ENCODE measurements at regions not wholly inside any gene's neighbourhood (a gene's known extent, or its start where the extent isn't known, plus 50 kb on each side); places are given as distances from the start of the nearest gene placed in this dataset.

DNA sequence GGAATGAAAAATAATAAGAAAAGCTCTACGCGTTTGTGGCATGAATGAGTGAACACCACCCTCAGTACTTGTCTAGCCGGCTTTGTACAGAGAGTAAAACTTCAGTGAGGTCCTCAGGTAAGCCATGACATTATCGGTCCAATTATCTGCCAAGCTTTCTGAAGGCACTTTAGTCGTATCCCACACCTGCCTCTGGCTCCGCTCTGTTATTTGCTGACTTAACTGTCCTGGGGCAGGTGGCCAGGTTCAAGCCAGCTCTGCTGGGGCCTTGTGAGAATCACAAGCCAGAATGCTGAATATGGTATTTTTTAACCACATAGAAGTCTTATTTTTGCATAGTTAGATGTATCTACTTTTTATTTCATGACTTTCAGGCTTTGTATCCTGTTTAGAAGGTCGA, 66.0 kb upstream of the FHIP2A start:
- peaks cover 9% of the 10 kb centered on the region for H3K4me1 ChIP-seq (ENCODE audit: control insufficient read depth, insufficient read depth, low read length, poor library complexity, severe bottlenecking)
- WGBS, 2 experiments (ENCODE audit: insufficient coverage in 2 of 2): 80 to 81% methylated on average over 6 of the region's 7 CpGs
- H3K36me3 ChIP-seq (ENCODE audit: control insufficient read depth, insufficient read depth, low read length): no peaks in the 10 kb centered on the region
- H3K9me3 ChIP-seq (ENCODE audit: control insufficient read depth, low read length): no peaks in the 10 kb centered on the region
- no peak overlapping the region for H3K27ac ChIP-seq (ENCODE audit: low read depth, low read length, severe bottlenecking)
- no peak overlapping the region for H3K4me3 ChIP-seq (ENCODE audit: extremely low read depth, insufficient read depth, low read length, poor library complexity, severe bottlenecking)

- no peaks in the 10 kb centered on the region for H3K9me3 ChIP-seq (ENCODE audit: control insufficient read depth, low read length)
- peaks cover 9% of the 10 kb centered on the region for H3K4me1 ChIP-seq (ENCODE audit: control insufficient read depth, insufficient read depth, low read length, poor library complexity, severe bottlenecking)
- no peaks in the 10 kb centered on the region for H3K36me3 ChIP-seq (ENCODE audit: control insufficient read depth, insufficient read depth, low read length)
- no peak overlapping the region for H3K4me3 ChIP-seq (ENCODE audit: extremely low read depth, insufficient read depth, low read length, poor library complexity, severe bottlenecking)
- H3K27ac ChIP-seq (ENCODE audit: low read depth, low read length, severe bottlenecking): no peak overlapping the region
- WGBS, 2 experiments (ENCODE audit: insufficient coverage in 2 of 2): no CpG with 5 or more reads among the region's 1 CpG
Observed at GRCh38 chr10:114758331-114758730, 63.2 kb upstream of the FHIP2A start.

DNA sequence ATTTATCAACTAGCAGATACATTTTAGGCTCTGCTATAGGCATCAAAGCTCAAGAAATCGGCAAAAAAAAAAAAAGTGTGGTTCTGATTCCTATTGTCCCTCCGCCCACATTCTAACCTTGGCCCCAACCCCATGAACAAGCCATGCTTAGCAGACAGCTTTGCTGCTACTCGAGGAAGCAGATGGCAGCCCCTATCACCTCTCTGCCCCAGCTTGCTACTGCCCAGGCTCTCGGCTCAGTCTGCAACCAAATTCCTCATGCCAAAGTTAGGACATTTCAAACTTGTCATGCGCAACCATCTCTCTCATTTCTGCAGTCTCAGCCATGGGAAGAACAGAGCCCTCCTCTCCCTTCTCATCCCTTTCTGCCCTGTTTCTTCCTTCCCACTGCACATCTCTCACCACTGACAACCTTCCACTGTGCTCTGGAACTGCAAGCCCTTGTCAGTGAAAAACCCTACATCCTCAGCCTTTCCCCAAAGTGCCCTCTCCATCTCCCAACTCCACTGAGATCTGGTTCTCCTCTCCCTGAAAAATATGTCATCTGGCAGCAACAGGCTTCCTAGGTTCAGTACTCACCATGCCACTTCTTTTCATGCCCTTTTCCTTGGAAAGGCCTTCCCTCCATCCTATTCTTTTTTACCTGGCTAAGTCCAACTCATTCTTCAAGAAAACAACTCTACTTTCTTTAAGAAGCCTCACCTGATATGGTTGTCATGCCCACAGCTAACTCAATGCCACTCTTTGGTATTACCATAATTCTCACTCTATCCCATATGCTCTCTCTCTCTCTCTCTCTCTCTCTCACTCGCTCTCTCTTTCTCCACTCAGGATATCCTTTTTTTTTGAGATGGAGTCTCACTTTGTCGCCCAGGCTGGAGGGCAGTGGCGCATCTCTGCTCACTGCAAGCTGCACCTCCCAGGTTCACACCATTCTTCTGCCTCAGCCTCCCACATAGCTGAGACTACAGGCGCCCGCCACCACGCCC, 60.1 kb upstream of the FHIP2A start:
- Histone ChIP-seq H3K36me3 (ENCODE audit: control insufficient read depth, insufficient read depth, low read length) (no peaks in the 10 kb centered on the region), H3K4me3 (ENCODE audit: extremely low read depth, insufficient read depth, low read length, poor library complexity, severe bottlenecking) (no peak overlapping the region), H3K27ac (ENCODE audit: low read depth, low read length, severe bottlenecking) (no peak overlapping the region), H3K4me1 (ENCODE audit: control insufficient read depth, insufficient read depth, low read length, poor library complexity, severe bottlenecking) (peaks cover 4% of the 10 kb centered on the region), H3K9me3 (ENCODE audit: control insufficient read depth, low read length) (no peaks in the 10 kb centered on the region)
- 87 to 91% methylated on average over 8 of the region's 11 CpGs for WGBS, 2 experiments (ENCODE audit: insufficient coverage in 2 of 2)

DNA sequence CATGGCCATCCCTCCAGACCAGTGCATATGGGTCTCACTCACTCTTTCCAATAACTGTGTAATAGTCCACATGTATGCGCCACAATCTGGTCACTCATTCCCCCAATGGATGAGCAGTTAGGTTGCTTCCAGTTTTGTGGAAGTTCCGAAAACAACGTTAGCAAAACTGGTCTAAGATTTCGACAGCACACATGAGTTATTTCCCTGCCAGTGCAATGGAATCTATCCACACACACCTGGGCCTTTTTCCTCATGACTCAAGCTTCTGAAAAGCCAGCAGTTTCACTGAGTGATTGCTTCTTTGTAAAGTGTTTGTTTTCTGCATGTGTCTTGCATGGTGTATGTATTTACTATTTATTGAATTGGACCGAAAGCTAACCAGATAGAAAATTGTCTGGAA, 58.8 kb upstream of the FHIP2A start:
- Histone ChIP-seq H3K4me3 (ENCODE audit: extremely low read depth, insufficient read depth, low read length, poor library complexity, severe bottlenecking) (no peak overlapping the region), H3K27ac (ENCODE audit: low read depth, low read length, severe bottlenecking) (no peak overlapping the region)
- 80 to 86% methylated on average over 4 to 5 of the region's 5 CpGs for WGBS, 2 experiments (ENCODE audit: insufficient coverage in 2 of 2)

DNA sequence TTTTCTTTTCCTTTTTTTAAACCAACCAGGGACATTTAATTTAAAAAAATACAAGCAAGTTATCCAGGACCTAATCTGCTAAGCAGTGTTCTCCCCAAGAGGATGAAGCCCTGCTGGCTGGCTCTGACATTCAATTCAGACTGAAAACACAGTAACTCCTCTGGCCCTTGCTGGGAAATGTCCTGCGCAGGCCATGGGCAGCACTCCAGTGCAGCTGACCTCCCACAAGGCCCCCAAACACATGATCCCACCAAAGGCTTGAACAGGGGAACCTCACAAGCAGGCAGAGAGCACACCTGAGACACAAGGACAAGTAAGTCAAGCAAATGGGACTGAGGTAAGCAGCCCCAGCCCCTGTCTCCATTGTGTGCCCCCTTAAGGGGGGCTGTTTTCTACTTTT, 56.9 kb upstream of the FHIP2A start:
- no CpG with 5 or more reads among the region's 1 CpG for WGBS, 2 experiments (ENCODE audit: insufficient coverage in 2 of 2)
- no peak overlapping the region for H3K27ac ChIP-seq (ENCODE audit: low read depth, low read length, severe bottlenecking)

More for the DNA sequence above, 58.8 kb upstream of the FHIP2A start:
- H3K4me1 ChIP-seq (ENCODE audit: control insufficient read depth, insufficient read depth, low read length, poor library complexity, severe bottlenecking): peaks cover 4% of the 10 kb centered on the region
- H3K36me3 ChIP-seq (ENCODE audit: control insufficient read depth, insufficient read depth, low read length): no peaks in the 10 kb centered on the region
- no peaks in the 10 kb centered on the region for H3K9me3 ChIP-seq (ENCODE audit: control insufficient read depth, low read length)

DNA sequence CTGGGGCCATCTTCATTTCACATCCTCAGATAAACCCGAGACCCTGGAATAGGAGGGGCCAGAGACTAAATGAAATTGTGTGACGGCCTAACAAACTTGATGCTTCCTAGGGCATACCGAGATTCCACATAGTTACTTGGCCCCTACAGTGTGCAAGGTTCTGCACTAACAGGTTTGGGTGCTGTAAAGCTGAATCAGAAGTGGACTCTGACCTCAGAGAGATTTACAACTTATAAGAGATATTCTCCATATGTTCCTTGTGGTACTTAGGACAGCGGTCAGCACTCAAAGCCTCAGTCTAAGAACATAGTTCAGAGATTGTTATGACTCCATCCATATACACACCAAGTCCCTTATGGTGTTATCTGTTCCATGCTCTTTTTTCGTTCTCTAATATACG, 55.1 kb upstream of the FHIP2A start:
- H3K4me1 ChIP-seq (ENCODE audit: control insufficient read depth, insufficient read depth, low read length, poor library complexity, severe bottlenecking): no peaks in the 10 kb centered on the region
- H3K27ac ChIP-seq (ENCODE audit: low read depth, low read length, severe bottlenecking): no peak overlapping the region
- H3K4me3 ChIP-seq (ENCODE audit: extremely low read depth, insufficient read depth, low read length, poor library complexity, severe bottlenecking): no peak overlapping the region
- no peaks in the 10 kb centered on the region for H3K36me3 ChIP-seq (ENCODE audit: control insufficient read depth, insufficient read depth, low read length)
- H3K9me3 ChIP-seq (ENCODE audit: control insufficient read depth, low read length): no peaks in the 10 kb centered on the region
- 89 to 95% methylated on average over 3 to 5 of the region's 6 CpGs for whole genome bisulfite sequencing, 2 experiments (ENCODE audit: insufficient coverage in 2 of 2)

More for the DNA sequence above, 56.9 kb upstream of the FHIP2A start:
- Histone ChIP-seq H3K4me1 (ENCODE audit: control insufficient read depth, insufficient read depth, low read length, poor library complexity, severe bottlenecking) (no peaks in the 10 kb centered on the region), H3K4me3 (ENCODE audit: extremely low read depth, insufficient read depth, low read length, poor library complexity, severe bottlenecking) (no peak overlapping the region), H3K36me3 (ENCODE audit: control insufficient read depth, insufficient read depth, low read length) (no peaks in the 10 kb centered on the region), H3K9me3 (ENCODE audit: control insufficient read depth, low read length) (no peaks in the 10 kb centered on the region)

DNA sequence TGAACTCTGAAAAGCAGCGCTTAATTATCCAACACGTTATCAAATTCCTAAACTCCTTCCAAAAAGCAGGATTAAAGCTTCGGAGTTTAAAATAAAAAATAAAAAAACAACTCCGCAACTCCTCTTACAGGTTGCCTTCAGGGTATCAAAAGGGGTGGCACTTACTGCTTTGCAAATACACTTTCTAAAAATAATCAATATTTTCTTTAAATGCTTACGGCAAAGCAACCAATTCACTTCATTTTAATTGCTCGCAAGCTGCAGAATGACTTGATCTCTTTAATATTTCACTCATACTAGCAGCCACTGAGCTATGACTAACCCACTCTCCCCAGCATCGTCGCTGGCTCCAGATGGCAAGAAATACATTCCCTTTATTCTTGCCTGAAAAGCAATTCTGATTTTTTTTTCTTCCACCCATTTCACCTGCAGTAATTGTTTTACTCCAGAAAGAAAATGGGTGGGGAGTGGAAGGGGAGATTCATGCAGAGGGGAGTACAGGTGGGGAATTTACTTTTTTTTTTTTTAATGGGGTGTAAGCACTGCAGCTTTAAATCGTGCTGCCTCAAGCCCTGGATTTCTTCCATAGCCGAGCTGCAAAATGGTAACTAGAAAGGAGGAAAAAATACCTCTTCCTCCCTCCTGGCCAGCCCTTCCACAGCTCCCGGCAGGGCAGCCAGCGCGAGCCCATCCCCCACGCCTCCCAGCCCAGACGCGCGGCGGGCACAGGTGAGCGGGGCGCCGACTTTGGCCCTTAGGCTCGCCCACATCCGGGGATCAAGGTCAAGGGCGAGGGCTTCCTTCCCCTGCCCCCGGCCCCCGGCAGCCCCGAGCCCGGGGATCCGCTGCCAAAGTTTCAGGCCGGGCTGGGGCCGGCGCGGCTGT, 54.2 kb upstream of the FHIP2A start:
- H3K4me1 ChIP-seq (ENCODE audit: control insufficient read depth, insufficient read depth, low read length, poor library complexity, severe bottlenecking): no peaks in the 10 kb centered on the region
- no peaks in the 10 kb centered on the region for H3K9me3 ChIP-seq (ENCODE audit: control insufficient read depth, low read length)
- H3K36me3 ChIP-seq (ENCODE audit: control insufficient read depth, insufficient read depth, low read length): no peaks in the 10 kb centered on the region
- H3K27ac ChIP-seq (ENCODE audit: low read depth, low read length, severe bottlenecking): no peak overlapping the region
- peak overlapping the region; percentile 37 for H3K4me3 ChIP-seq (ENCODE audit: extremely low read depth, insufficient read depth, low read length, poor library complexity, severe bottlenecking)
- WGBS, 2 experiments (ENCODE audit: insufficient coverage in 2 of 2): 14 to 22% methylated on average over 16 to 32 of the region's 33 CpGs

- Histone ChIP-seq H3K4me1 (ENCODE audit: control insufficient read depth, insufficient read depth, low read length, poor library complexity, severe bottlenecking) (no peaks in the 10 kb centered on the region), H3K9me3 (ENCODE audit: control insufficient read depth, low read length) (no peaks in the 10 kb centered on the region), H3K36me3 (ENCODE audit: control insufficient read depth, insufficient read depth, low read length) (no peaks in the 10 kb centered on the region), H3K4me3 (ENCODE audit: extremely low read depth, insufficient read depth, low read length, poor library complexity, severe bottlenecking) (peak overlapping the region; percentile 37), H3K27ac (ENCODE audit: low read depth, low read length, severe bottlenecking) (no peak overlapping the region)
- 7 to 8% methylated on average over 44 of the region's 85 CpGs for WGBS, 2 experiments (ENCODE audit: insufficient coverage in 2 of 2)
Observed at GRCh38 chr10:114767986-114768821, 53.4 kb upstream of the FHIP2A start.

DNA sequence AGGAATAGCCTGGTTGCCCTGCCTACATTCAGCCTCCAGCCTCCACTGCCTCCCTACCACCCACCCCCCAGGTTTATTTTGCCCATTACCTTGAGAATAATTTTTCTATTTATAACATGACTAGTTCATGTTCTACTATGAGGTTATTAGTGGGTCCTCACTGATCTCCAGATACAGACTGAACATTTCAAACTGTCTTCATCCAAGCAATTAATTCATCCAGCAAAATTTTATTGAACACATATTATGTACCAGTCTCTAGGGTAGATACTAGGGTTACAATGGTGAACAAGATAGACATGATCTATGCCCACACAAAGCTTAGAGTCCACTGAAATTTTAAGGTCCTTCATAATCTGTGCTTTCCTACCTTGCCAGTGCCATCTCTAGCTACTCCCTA, 51.6 kb upstream of the FHIP2A start:
- H3K36me3 ChIP-seq (ENCODE audit: control insufficient read depth, insufficient read depth, low read length): no peaks in the 10 kb centered on the region
- no peak overlapping the region for H3K4me3 ChIP-seq (ENCODE audit: extremely low read depth, insufficient read depth, low read length, poor library complexity, severe bottlenecking)
- no peaks in the 10 kb centered on the region for H3K9me3 ChIP-seq (ENCODE audit: control insufficient read depth, low read length)
- H3K27ac ChIP-seq (ENCODE audit: low read depth, low read length, severe bottlenecking): no peak overlapping the region
- no peaks in the 10 kb centered on the region for H3K4me1 ChIP-seq (ENCODE audit: control insufficient read depth, insufficient read depth, low read length, poor library complexity, severe bottlenecking)

DNA sequence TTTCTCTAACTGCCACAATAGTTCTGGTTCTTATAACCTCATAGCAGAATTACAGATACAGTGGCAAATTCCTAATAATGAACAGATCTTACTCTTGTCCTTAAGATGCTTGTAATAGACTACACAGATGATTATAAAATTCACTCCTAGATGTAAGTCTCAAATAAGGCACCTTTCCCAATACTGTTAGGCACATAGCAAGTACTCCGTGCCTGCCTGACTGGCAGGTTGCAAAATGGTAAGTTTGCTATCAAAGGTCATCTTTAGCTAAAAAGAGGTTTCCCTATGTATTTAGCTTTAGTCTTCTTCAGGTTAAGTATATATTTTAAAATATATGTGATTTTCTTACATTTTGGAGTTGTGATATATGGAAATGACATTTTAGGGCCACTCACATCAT, 50.4 kb upstream of the FHIP2A start:
- no peaks in the 10 kb centered on the region for H3K36me3 ChIP-seq (ENCODE audit: control insufficient read depth, insufficient read depth, low read length)
- no peaks in the 10 kb centered on the region for H3K4me1 ChIP-seq (ENCODE audit: control insufficient read depth, insufficient read depth, low read length, poor library complexity, severe bottlenecking)
- H3K4me3 ChIP-seq (ENCODE audit: extremely low read depth, insufficient read depth, low read length, poor library complexity, severe bottlenecking): no peak overlapping the region
- no peaks in the 10 kb centered on the region for H3K9me3 ChIP-seq (ENCODE audit: control insufficient read depth, low read length)
- H3K27ac ChIP-seq (ENCODE audit: low read depth, low read length, severe bottlenecking): no peak overlapping the region
- 100% methylated on average over 1 of the region's 1 CpG; no CpG with 5 or more reads in 1 of the 2 experiments for WGBS, 2 experiments (ENCODE audit: insufficient coverage in 2 of 2)

Data from mesodermal cell (in vitro differentiated cells).